SK-N-SH (cell line): ENCODE measurements at regions not wholly inside any gene's neighbourhood (a gene's known extent, or its start where the extent isn't known, plus 50 kb on each side); places are given as distances from the start of the nearest gene placed in this dataset.

Source experiments
- CTCF ChIA-PET: fragments of 300-600, 350-600 bp; formaldehyde crosslinking; extraction: SDS; loops from one replicate; lab custom pipeline; 2021; lab: Yijun Ruan, JAX
- POLR2A ChIA-PET: fragments of 350-600 bp; sonication (Branson Sonifier 250); formaldehyde crosslinking; extraction: SDS; loops from one replicate; lab custom pipeline; 2020; ENCODE audit warnings: antibody characterized with exemption, inconsistent platforms; lab: Yijun Ruan, JAX
- DNase-seq: peaks from one replicate; pipeline ENCODE4 v3.0.0; 2012
- H2AFZ ChIP-seq: fragments of 200-600 bp; sonication (generic); 2 replicates; pipeline ENCODE4 v1.8.1; 2016; ENCODE audit warnings: antibody characterized with exemption, mild to moderate bottlenecking, low read depth
- H3F3A ChIP-seq: fragments of 200-600 bp; sonication (generic); replicated peaks from 2 replicates; pipeline ENCODE3; 2016; ENCODE audit warnings: antibody characterized with exemption, mild to moderate bottlenecking; ENCODE audit not compliant: insufficient read depth
- H3K27ac ChIP-seq, 2 experiments: fragments of 200-500 bp in 1 of 2; fragments of 200-600 bp in 1 of 2; sonication (Bioruptor generic) in 1 of 2; sonication (generic), shearing (Covaris generic) in 1 of 2; 2 replicates each; pipeline versions ENCODE4 v1.5.1 to v1.6.1; 2014 to 2016; ENCODE audit warnings: low read depth in 2 of 2, inconsistent platforms in 1 of 2, low read length in 1 of 2, mild to moderate bottlenecking in 1 of 2, mixed read lengths in 1 of 2
- H3K27me3 ChIP-seq: fragments of 200-600 bp; sonication (generic), shearing (Covaris generic); 2 replicates; pipeline ENCODE4 v1.6.1; 2016; ENCODE audit warnings: mixed run types; ENCODE audit not compliant: insufficient read depth
- H3K36me3 ChIP-seq, 2 experiments: fragments of 200-500 bp in 1 of 2; fragments of 200-600 bp in 1 of 2; sonication (Bioruptor generic) in 1 of 2; sonication (generic) in 1 of 2; replicated peaks in 1 of 2; 2 replicates each; pipeline versions ENCODE3 to v1.5.1; 2014 to 2016; ENCODE audit warnings: low read length in 1 of 2, mild to moderate bottlenecking in 1 of 2; ENCODE audit not compliant: insufficient read depth in 2 of 2, control insufficient read depth in 1 of 2
- H3K4me1 ChIP-seq, 2 experiments: fragments of 200-500 bp in 1 of 2; fragments of 200-600 bp in 1 of 2; sonication (Bioruptor generic) in 1 of 2; sonication (generic), shearing (Covaris generic) in 1 of 2; 2 replicates each; pipeline versions ENCODE4 v1.5.1 to v1.6.1; 2014 to 2016; ENCODE audit warnings: low read depth in 1 of 2, low read length in 1 of 2, mixed run types in 1 of 2; ENCODE audit not compliant: insufficient read depth in 2 of 2, control insufficient read depth in 1 of 2
- H3K4me2 ChIP-seq: fragments of 200-600 bp; sonication (generic), shearing (Covaris generic); 2 replicates; pipeline ENCODE4 v1.6.1; 2017; ENCODE audit warnings: mixed run types
- H3K4me3 ChIP-seq, 2 experiments: fragments of 200-500 bp in 1 of 2; fragments of 200-600 bp in 1 of 2; sonication (Bioruptor generic) in 1 of 2; sonication (generic), shearing (Covaris generic) in 1 of 2; 2 replicates each; pipeline versions ENCODE4 v1.5.1 to v1.8.1; 2014 to 2016; ENCODE audit warnings: low read depth in 2 of 2, inconsistent platforms in 1 of 2, low read length in 1 of 2, mild to moderate bottlenecking in 1 of 2, mixed read lengths in 1 of 2, moderate library complexity in 1 of 2
- H3K79me2 ChIP-seq: fragments of 200-600 bp; sonication (generic); 2 replicates; pipeline ENCODE4 v1.8.1; 2017; ENCODE audit warnings: mild to moderate bottlenecking; ENCODE audit not compliant: insufficient read depth
- H3K9ac ChIP-seq: fragments of 200-600 bp; sonication (generic); 2 replicates; pipeline ENCODE4 v1.6.1; 2017; ENCODE audit warnings: mixed run types
- H3K9me2 ChIP-seq: fragments of 200-600 bp; sonication (generic); 2 replicates; pipeline ENCODE4 v1.6.1; 2017; ENCODE audit warnings: mixed run types
- H3K9me3 ChIP-seq: fragments of 200-600 bp; sonication (generic); 2 replicates; pipeline ENCODE4 v1.6.1; 2017; ENCODE audit warnings: mixed run types, mild to moderate bottlenecking, moderate library complexity
- H4K20me1 ChIP-seq: fragments of 200-600 bp; sonication (generic); 2 replicates; pipeline ENCODE4 v1.6.1; 2017; ENCODE audit warnings: mild to moderate bottlenecking, mixed run types; ENCODE audit not compliant: insufficient read depth
- EP300 ChIP-seq, 2 experiments: IDR thresholded peaks; 2 replicates each; pipeline versions ENCODE4 v1.4.0 to v1.6.1; 2012; ENCODE audit warnings: borderline replicate concordance in 1 of 2, low read depth in 1 of 2, low read length in 1 of 2
- FOSL2 ChIP-seq: IDR thresholded peaks from 2 replicates; pipeline ENCODE4 v1.4.0; 2012; ENCODE audit warnings: low read depth, mild to moderate bottlenecking, moderate library complexity, borderline replicate concordance
- GABPA ChIP-seq: IDR thresholded peaks from 2 replicates; pipeline ENCODE4 v1.4.0; 2012; ENCODE audit warnings: low read depth, mild to moderate bottlenecking
- GATA2 ChIP-seq: sonication (generic); formaldehyde crosslinking; IDR thresholded peaks from 2 replicates; pipeline ENCODE4 v1.5.0; 2020; ENCODE audit warnings: mild to moderate bottlenecking, missing genetic modification reagents
- JUND ChIP-seq: IDR thresholded peaks from 2 replicates; pipeline ENCODE4 v1.4.0; 2012
- RFX5 ChIP-seq: IDR thresholded peaks from 2 replicates; pipeline ENCODE4 v1.6.1; 2012; ENCODE audit warnings: mild to moderate bottlenecking, improper control_type of control experiment, low read length
- TEAD4 ChIP-seq: IDR thresholded peaks from 2 replicates; pipeline ENCODE4 v1.4.0; 2012; ENCODE audit warnings: mild to moderate bottlenecking, borderline replicate concordance; ENCODE audit not compliant: insufficient read depth
- YY1 ChIP-seq: IDR thresholded peaks from 2 replicates; pipeline ENCODE4 v1.4.0; 2012; ENCODE audit warnings: low read depth, mild to moderate bottlenecking
- WGBS: methylation state at CpG from one replicate; pipeline ENCODE4 v1.1.6; 2017; ENCODE audit warnings: low lambda C conversion rate; 5-methylcytosine and 5-hydroxymethylcytosine counted together
- TF ChIP-seq, protein P1 (sequence below): IDR thresholded peaks from 2 replicates; pipeline ENCODE4 v1.4.0; 2012; ENCODE audit warnings: low read depth, borderline replicate concordance
- TF ChIP-seq, protein P2 (sequence below): fragments of 150-350 bp; IDR thresholded peaks from 2 replicates; pipeline ENCODE4 v1.6.1; 2017; ENCODE audit warnings: antibody characterized with exemption, low read length, low read depth, borderline replicate concordance
- TF ChIP-seq, protein P3 (sequence below): fragments of 200-600 bp; sonication (generic); IDR thresholded peaks from 2 replicates; pipeline ENCODE4 v1.6.1; 2017; ENCODE audit warnings: antibody characterized with exemption, mild to moderate bottlenecking, moderate library complexity

DNA sequence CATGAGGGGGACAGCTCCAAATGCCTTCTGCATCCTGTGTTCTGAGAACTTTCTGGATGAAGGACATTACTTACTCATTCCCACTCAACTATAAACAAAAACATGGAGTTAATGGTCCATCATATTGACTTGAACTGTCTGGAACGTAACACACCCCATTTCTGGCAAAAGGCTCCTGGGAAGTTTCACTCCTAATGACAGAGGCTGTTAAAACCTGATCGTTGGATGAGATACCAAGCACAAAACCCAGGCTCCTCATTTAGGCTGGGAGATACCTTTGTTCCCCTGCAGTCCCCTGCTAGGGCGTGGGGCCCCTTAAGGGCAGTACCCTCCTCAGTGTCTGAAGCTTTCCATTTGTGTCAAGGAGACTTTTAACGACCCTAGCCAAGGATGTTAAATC, 78.9 kb downstream of the RHOU start:
- Histone ChIP-seq H3K4me1 (peaks cover 0 to 5% of the 10 kb centered on the region in 2 experiments; a peak in 1 of 4 replicates), H3K27me3 (no peaks in the 10 kb centered on the region), H3F3A (no peaks in the 10 kb centered on the region), H3K9me2 (no peaks in the 10 kb centered on the region), H3K9ac (no peak overlapping the region), H3K9me3 (no peaks in the 10 kb centered on the region), H3K36me3 (no peaks in the 10 kb centered on the region), H3K4me2 (no peak overlapping the region), H3K27ac (no peak overlapping the region), H3K79me2 (no peaks in the 10 kb centered on the region), H4K20me1 (no peaks in the 10 kb centered on the region), H2AFZ (no peak overlapping the region), H3K4me3 (no peak overlapping the region)
- no peak for DNase-seq
- ChIA-PET POLR2A (no interaction called here), CTCF (interaction anchor here (1.1 kb wide), 1 partner anchor 413 kb away, joined by 3 read pairs; no protein-coding TSS in a partner anchor)
- TF ChIP-seq GATA2 (CRISPR knock-in tag) (0 out of 2 replicates have a peak, but pooled peaks have one; percentile 10), FOSL2 (no peak)
- 36% methylated on average over 4 of the region's 4 CpGs for WGBS

DNA sequence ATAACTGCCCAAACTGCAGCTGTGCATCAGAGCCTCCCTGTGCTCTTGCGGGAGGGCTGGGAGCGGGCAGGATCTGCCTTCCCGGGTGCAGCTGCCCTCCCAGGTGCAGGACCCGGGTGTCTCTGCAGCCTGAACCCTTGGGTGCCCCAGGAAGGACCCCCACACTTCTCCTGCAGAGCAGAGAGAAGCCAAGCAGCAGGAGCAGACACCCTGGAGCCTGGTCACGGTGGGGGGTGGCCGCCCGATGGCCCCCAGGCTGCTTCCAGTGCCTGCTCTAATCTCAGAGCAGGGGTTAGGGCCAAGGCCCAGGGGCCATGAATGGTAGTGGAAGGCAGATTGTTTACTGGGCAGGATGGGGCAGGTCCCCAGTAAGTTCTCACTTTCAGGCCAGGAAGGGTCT, 83.0 kb downstream of the RHOU start:
- Histone ChIP-seq H3K9me3 (no peaks in the 10 kb centered on the region), H3K9ac (no peak overlapping the region), H3K27me3 (no peaks in the 10 kb centered on the region), H3K9me2 (no peaks in the 10 kb centered on the region), H3K4me3 (no peak overlapping the region), H3K27ac (no peak overlapping the region), H3K4me1 (peaks cover 0 to 5% of the 10 kb centered on the region in 2 experiments; a peak in 1 of 4 replicates), H3K36me3 (no peaks in the 10 kb centered on the region), H4K20me1 (no peaks in the 10 kb centered on the region), H2AFZ (no peak overlapping the region), H3F3A (no peaks in the 10 kb centered on the region), H3K79me2 (no peaks in the 10 kb centered on the region), H3K4me2 (no peak overlapping the region)
- TF ChIP-seq EP300 (IDR thresholded peaks at IDR 0.05; ENCODE audit: borderline replicate concordance in 1 of 2, low read depth in 1 of 2, low read length in 1 of 2) (no peak), RFX5 (no peak), GABPA (no peak), YY1 (no peak), TEAD4 (no peak), JUND (no peak)
- TF ChIP-seq, protein P1, sequence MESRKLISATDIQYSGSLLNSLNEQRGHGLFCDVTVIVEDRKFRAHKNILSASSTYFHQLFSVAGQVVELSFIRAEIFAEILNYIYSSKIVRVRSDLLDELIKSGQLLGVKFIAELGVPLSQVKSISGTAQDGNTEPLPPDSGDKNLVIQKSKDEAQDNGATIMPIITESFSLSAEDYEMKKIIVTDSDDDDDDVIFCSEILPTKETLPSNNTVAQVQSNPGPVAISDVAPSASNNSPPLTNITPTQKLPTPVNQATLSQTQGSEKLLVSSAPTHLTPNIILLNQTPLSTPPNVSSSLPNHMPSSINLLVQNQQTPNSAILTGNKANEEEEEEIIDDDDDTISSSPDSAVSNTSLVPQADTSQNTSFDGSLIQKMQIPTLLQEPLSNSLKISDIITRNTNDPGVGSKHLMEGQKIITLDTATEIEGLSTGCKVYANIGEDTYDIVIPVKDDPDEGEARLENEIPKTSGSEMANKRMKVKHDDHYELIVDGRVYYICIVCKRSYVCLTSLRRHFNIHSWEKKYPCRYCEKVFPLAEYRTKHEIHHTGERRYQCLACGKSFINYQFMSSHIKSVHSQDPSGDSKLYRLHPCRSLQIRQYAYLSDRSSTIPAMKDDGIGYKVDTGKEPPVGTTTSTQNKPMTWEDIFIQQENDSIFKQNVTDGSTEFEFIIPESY: no peak
- TF ChIP-seq, protein P2, sequence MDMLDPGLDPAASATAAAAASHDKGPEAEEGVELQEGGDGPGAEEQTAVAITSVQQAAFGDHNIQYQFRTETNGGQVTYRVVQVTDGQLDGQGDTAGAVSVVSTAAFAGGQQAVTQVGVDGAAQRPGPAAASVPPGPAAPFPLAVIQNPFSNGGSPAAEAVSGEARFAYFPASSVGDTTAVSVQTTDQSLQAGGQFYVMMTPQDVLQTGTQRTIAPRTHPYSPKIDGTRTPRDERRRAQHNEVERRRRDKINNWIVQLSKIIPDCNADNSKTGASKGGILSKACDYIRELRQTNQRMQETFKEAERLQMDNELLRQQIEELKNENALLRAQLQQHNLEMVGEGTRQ: no peak
- TF ChIP-seq, protein P3, sequence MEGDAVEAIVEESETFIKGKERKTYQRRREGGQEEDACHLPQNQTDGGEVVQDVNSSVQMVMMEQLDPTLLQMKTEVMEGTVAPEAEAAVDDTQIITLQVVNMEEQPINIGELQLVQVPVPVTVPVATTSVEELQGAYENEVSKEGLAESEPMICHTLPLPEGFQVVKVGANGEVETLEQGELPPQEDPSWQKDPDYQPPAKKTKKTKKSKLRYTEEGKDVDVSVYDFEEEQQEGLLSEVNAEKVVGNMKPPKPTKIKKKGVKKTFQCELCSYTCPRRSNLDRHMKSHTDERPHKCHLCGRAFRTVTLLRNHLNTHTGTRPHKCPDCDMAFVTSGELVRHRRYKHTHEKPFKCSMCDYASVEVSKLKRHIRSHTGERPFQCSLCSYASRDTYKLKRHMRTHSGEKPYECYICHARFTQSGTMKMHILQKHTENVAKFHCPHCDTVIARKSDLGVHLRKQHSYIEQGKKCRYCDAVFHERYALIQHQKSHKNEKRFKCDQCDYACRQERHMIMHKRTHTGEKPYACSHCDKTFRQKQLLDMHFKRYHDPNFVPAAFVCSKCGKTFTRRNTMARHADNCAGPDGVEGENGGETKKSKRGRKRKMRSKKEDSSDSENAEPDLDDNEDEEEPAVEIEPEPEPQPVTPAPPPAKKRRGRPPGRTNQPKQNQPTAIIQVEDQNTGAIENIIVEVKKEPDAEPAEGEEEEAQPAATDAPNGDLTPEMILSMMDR: no peak
- no peak for DNase-seq
- CTCF ChIA-PET: no interaction called here
- POLR2A ChIA-PET: no interaction called here
- 67% methylated on average over 3 of the region's 7 CpGs for WGBS
